OCI-LY7 (cell line): ENCODE measurements at regions not wholly inside any gene's neighbourhood (a gene's known extent, or its start where the extent isn't known, plus 50 kb on each side); places are given as distances from the start of the nearest gene placed in this dataset.

ENCODE experiments used
- CTCF ChIP-seq: fragments of 200-600 bp; sonication (generic); conservative IDR thresholded peaks from 2 replicates; pipeline ENCODE4 v1.5.1; 2014; ENCODE audit warnings: mild to moderate bottlenecking, antibody characterized with exemption, low read length, moderate library complexity, mixed read lengths
- EZH2phosphoT487 ChIP-seq: fragments of 200-600 bp; sonication (generic); IDR thresholded peaks from 2 replicates; pipeline ENCODE4 v1.6.1; 2018; ENCODE audit warnings: low read depth, borderline replicate concordance, mild to moderate bottlenecking, mixed run types, antibody characterized with exemption, low read length, moderate library complexity, mixed read lengths

GRCh38 chr5:61228229-61228628 is 66.0 kb upstream of the SMIM15 start:
- no peak for TF ChIP-seq EZH2phosphoT487
- no peak for TF ChIP-seq CTCF
